ENCODE measurements at regions not wholly inside any gene's neighbourhood (a gene's known extent, or its start where the extent isn't known, plus 50 kb on each side); places are given as distances from the start of the nearest gene placed in this dataset.

GRCh38 chr1:222084048-222084447 lies 342.2 kb upstream of the DUSP10 start:
- TF ChIP-seq MEIS1 (CRISPR knock-in tag; IDR thresholded peaks at IDR 0.05; ENCODE audit: borderline replicate concordance): no peak
- TF ChIP-seq ZBTB21 (tag by site-specific recombination; IDR thresholded peaks at IDR 0.05): no peak
- no peak for TF ChIP-seq CTCF (tag by site-specific recombination; IDR thresholded peaks at IDR 0.05)
- no peak for TF ChIP-seq ZNF239 (tag by site-specific recombination; IDR thresholded peaks at IDR 0.05)
- TF ChIP-seq ZNF624 (tag by site-specific recombination; IDR thresholded peaks at IDR 0.05): no peak

All from HEK293 (cell line).